Uterus (tissue), 3 donors: ENCODE measurements at regions not wholly inside any gene's neighbourhood (a gene's known extent, or its start where the extent isn't known, plus 50 kb on each side); places are given as distances from the start of the nearest gene placed in this dataset.

Experiments used
- DNase-seq, 2 donors: peaks; one replicate each; pipeline ENCODE4 v3.0.0-alpha.2; 2019 to 2020
- H3K27ac ChIP-seq, 2 donors: fragments of 200-600 bp; sonication (generic); 1 replicate in 1 of 2; 2 replicates in 1 of 2; pipeline ENCODE4 v1.5.1; 2016 to 2018
- H3K27me3 ChIP-seq, 2 donors: fragments of 200-600 bp; sonication (generic); one replicate each; pipeline ENCODE4 v1.5.1; 2018 to 2019; ENCODE audit warnings: control low read depth in 1 of 2
- H3K36me3 ChIP-seq, 2 donors: fragments of 200-600 bp; sonication (generic); one replicate each; pipeline ENCODE4 v1.5.1; 2019; ENCODE audit warnings: control low read depth in 1 of 2
- H3K4me1 ChIP-seq, 2 donors: fragments of 200-600 bp; sonication (generic); one replicate each; pipeline ENCODE4 v1.5.1; 2018 to 2019; ENCODE audit warnings: control low read depth in 1 of 2
- H3K4me3 ChIP-seq, 2 donors: fragments of 200-600 bp; sonication (generic); 1 replicate in 1 of 2; 2 replicates in 1 of 2; pipeline ENCODE4 v1.5.1; 2018 to 2019; ENCODE audit warnings: mild to moderate bottlenecking in 1 of 2
- H3K9me3 ChIP-seq, 2 donors: fragments of 200-600 bp; sonication (generic); one replicate each; pipeline ENCODE4 v1.5.1; 2019; ENCODE audit warnings: control low read depth in 1 of 2
- POLR2A ChIP-seq, 2 donors: fragments of 450-650 bp; IDR thresholded peaks; one replicate each; pipeline ENCODE4 v1.6.1; 2016; ENCODE audit warnings: antibody characterized with exemption in 2 of 2, mild to moderate bottlenecking in 1 of 2, moderate library complexity in 1 of 2
- intact Hi-C: fragments of 100-400 bp; cut with DNase I; formaldehyde crosslinking; loops from one replicate; pipeline ENCODE4 v1.15.1; 2023; ENCODE audit warnings: low total_unique reads
- TF ChIP-seq, protein P1 (sequence below), 4 experiments: fragments of 200-600 bp in 2 of 4; fragments of 450-650 bp in 2 of 4; sonication (generic) in 2 of 4; IDR thresholded peaks; one replicate each; pipeline ENCODE4 v1.5.1; 2016 to 2019; ENCODE audit warnings: antibody characterized with exemption in 4 of 4, mild to moderate bottlenecking in 2 of 4, moderate library complexity in 1 of 4
- donor health status: DM: yes; HTN: yes; CAD: no.

GRCh38 chr5:53338971-53339370 is 141.5 kb upstream of the FST start:
- Histone ChIP-seq H3K9me3 (no peaks in the 10 kb centered on the region), H3K4me3 (no peak overlapping the region), H3K27me3 (no peaks in the 10 kb centered on the region), H3K27ac (no peak overlapping the region), H3K4me1 (no peaks in the 10 kb centered on the region), H3K36me3 (no peaks in the 10 kb centered on the region)
- DNase-seq = no peak
- intact Hi-C loops = no loop called here
- TF ChIP-seq POLR2A (IDR thresholded peaks at IDR 0.05) = no peak
- TF ChIP-seq, protein P1, sequence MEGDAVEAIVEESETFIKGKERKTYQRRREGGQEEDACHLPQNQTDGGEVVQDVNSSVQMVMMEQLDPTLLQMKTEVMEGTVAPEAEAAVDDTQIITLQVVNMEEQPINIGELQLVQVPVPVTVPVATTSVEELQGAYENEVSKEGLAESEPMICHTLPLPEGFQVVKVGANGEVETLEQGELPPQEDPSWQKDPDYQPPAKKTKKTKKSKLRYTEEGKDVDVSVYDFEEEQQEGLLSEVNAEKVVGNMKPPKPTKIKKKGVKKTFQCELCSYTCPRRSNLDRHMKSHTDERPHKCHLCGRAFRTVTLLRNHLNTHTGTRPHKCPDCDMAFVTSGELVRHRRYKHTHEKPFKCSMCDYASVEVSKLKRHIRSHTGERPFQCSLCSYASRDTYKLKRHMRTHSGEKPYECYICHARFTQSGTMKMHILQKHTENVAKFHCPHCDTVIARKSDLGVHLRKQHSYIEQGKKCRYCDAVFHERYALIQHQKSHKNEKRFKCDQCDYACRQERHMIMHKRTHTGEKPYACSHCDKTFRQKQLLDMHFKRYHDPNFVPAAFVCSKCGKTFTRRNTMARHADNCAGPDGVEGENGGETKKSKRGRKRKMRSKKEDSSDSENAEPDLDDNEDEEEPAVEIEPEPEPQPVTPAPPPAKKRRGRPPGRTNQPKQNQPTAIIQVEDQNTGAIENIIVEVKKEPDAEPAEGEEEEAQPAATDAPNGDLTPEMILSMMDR (IDR thresholded peaks at IDR 0.05) = no peak

GRCh38 chr5:53339962-53340540 is 140.4 kb upstream of the FST start:
- Histone ChIP-seq H3K4me1 (no peaks in the 10 kb centered on the region), H3K36me3 (no peaks in the 10 kb centered on the region), H3K27ac (no peak overlapping the region), H3K9me3 (no peaks in the 10 kb centered on the region), H3K4me3 (no peak overlapping the region), H3K27me3 (no peaks in the 10 kb centered on the region)
- DNase-seq = no peak
- intact Hi-C loops = no loop called here
- TF ChIP-seq, protein P1 (IDR thresholded peaks at IDR 0.05) = no peak
- no peak for TF ChIP-seq POLR2A (IDR thresholded peaks at IDR 0.05)

DNA sequence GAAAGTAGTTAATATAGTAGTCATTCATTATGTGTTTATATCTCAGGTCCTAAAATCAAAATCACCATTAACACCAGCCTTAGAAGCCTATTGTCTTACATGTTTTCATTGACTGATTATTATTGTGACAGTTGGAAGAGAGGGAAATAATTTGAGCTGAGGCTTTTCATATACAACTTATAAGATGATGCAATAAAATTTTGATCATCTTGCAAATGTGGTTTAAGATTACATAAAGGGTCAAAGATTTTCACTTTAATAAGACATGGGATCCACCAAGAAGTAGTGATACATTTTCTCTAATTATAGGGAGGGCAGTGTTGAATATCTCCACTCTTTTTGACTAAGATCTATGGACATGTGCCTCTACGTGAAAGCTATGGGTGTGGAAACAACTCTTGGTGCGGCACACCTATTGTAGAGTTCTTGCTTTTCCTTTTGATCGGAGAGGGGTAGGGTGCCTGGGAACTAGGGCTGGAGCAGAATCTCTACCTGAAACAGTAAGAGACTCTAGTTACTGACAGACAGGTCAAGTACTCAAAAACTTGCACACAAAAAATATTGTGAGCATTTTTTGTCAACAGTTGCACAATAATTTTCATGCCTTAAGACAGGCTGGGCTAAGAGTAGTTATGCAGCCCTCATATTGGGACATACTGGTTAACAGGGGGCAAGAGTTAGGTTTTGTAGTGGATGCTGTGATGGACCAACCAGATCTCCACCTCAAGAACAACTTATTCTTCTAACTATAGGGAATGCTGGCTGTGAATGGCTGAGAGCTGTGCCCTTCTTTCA is 139.3 kb upstream of the FST start:
- DNase-seq = no peak
- H3K9me3 ChIP-seq = no peaks in the 10 kb centered on the region
- no peaks in the 10 kb centered on the region for H3K27me3 ChIP-seq
- no peak for TF ChIP-seq POLR2A (IDR thresholded peaks at IDR 0.05)
- TF ChIP-seq, protein P1 (IDR thresholded peaks at IDR 0.05) = no peak
- intact Hi-C loops = no loop called here
- H3K27ac ChIP-seq = no peak overlapping the region
- H3K4me3 ChIP-seq = no peak overlapping the region
- H3K4me1 ChIP-seq = no peaks in the 10 kb centered on the region
- H3K36me3 ChIP-seq = no peaks in the 10 kb centered on the region

DNA sequence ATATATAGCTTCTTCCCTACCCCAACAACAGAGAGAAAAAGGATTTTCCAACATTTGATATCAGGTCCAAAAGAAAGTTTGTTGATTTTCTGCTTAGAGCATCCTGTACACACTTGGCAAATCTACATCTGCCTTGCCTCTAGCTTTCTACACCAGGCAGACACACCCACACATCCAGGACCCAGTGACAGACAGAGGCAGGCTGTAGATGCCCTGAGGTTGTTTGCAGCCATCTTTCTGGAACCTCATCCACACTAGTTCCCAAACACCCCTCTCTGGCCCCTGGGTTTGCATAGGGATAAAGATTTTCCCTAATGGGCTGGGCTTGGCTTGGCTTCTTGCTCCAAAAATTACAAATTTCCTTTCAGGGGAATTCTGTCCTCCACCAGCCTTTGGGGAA is 138.2 kb upstream of the FST start:
- no peaks in the 10 kb centered on the region for H3K36me3 ChIP-seq
- no peaks in the 10 kb centered on the region for H3K27me3 ChIP-seq
- TF ChIP-seq, protein P1 (IDR thresholded peaks at IDR 0.05) = no peak
- no peak for TF ChIP-seq POLR2A (IDR thresholded peaks at IDR 0.05)
- H3K9me3 ChIP-seq = no peaks in the 10 kb centered on the region
- DNase-seq = no peak
- intact Hi-C loops = no loop called here
- no peak overlapping the region for H3K4me3 ChIP-seq
- H3K27ac ChIP-seq = no peak overlapping the region
- H3K4me1 ChIP-seq = no peaks in the 10 kb centered on the region

GRCh38 chr5:53343187-53343586 is 137.2 kb upstream of the FST start:
- Histone ChIP-seq H3K36me3 (no peaks in the 10 kb centered on the region), H3K4me1 (no peaks in the 10 kb centered on the region), H3K27me3 (no peaks in the 10 kb centered on the region), H3K4me3 (no peak overlapping the region), H3K27ac (no peak overlapping the region), H3K9me3 (no peaks in the 10 kb centered on the region)
- TF ChIP-seq, protein P1 (IDR thresholded peaks at IDR 0.05) = no peak
- no peak for TF ChIP-seq POLR2A (IDR thresholded peaks at IDR 0.05)
- no peak for DNase-seq
- intact Hi-C loops = no loop called here
